ENCODE measurements at regions not wholly inside any gene's neighbourhood (a gene's known extent, or its start where the extent isn't known, plus 50 kb on each side); places are given as distances from the start of the nearest gene placed in this dataset.
A peak's percentile ranks its signal among the peaks of the same experiment; 100 is the strongest.

GRCh38 chr4:111283066-111283677 is 660.3 kb upstream of the PITX2 start:
- peak; percentile 90 for TF ChIP-seq CTCF (IDR thresholded peaks at IDR 0.05; ENCODE audit: low read depth, low read length, missing control alignments)
- no peak overlapping the region for H3K4me3 ChIP-seq (replicated peaks; ENCODE audit: low read depth, low read length)
- DNase-seq (ENCODE audit: extremely low read depth, low read depth), result peak; percentile 51

- no peak for DNase-seq (ENCODE audit: extremely low read depth, low read depth)
- no peak overlapping the region for H3K4me3 ChIP-seq (replicated peaks; ENCODE audit: low read depth, low read length)
- TF ChIP-seq CTCF (IDR thresholded peaks at IDR 0.05; ENCODE audit: low read depth, low read length, missing control alignments), result no peak
These were observed 673.6 kb upstream of the PITX2 start for GRCh38 chr4:111296466-111296865.

- DNase-seq (ENCODE audit: extremely low read depth, low read depth), result no peak
- no peak overlapping the region for H3K4me3 ChIP-seq (replicated peaks; ENCODE audit: low read depth, low read length)
These were observed 680.9 kb upstream of the PITX2 start for GRCh38 chr4:111303806-111304205.

GRCh38 chr4:111323496-111323895 is 700.6 kb upstream of the PITX2 start:
- H3K4me3 ChIP-seq (replicated peaks; ENCODE audit: low read depth, low read length), result no peak overlapping the region
- DNase-seq (ENCODE audit: extremely low read depth, low read depth), result peak; percentile 35
- no peak for TF ChIP-seq CTCF (IDR thresholded peaks at IDR 0.05; ENCODE audit: low read depth, low read length, missing control alignments)

More at GRCh38 chr4:111303806-111304205, 680.9 kb upstream of the PITX2 start:
- TF ChIP-seq CTCF (IDR thresholded peaks at IDR 0.05; ENCODE audit: low read depth, low read length, missing control alignments), result no peak

GRCh38 chr4:111323916-111324315 is 701.0 kb upstream of the PITX2 start:
- no peak for DNase-seq (ENCODE audit: extremely low read depth, low read depth)
- no peak overlapping the region for H3K4me3 ChIP-seq (replicated peaks; ENCODE audit: low read depth, low read length)
- no peak for TF ChIP-seq CTCF (IDR thresholded peaks at IDR 0.05; ENCODE audit: low read depth, low read length, missing control alignments)

- no peak for TF ChIP-seq CTCF (IDR thresholded peaks at IDR 0.05; ENCODE audit: low read depth, low read length, missing control alignments)
- no peak for DNase-seq (ENCODE audit: extremely low read depth, low read depth)
These were observed 703.6 kb upstream of the PITX2 start for GRCh38 chr4:111326450-111326849.

GRCh38 chr4:111330786-111331185 is 707.9 kb upstream of the PITX2 start:
- DNase-seq (ENCODE audit: extremely low read depth, low read depth), result no peak
- no peak overlapping the region for H3K4me3 ChIP-seq (replicated peaks; ENCODE audit: low read depth, low read length)
- no peak for TF ChIP-seq CTCF (IDR thresholded peaks at IDR 0.05; ENCODE audit: low read depth, low read length, missing control alignments)

More at GRCh38 chr4:111326450-111326849, 703.6 kb upstream of the PITX2 start:
- no peak overlapping the region for H3K4me3 ChIP-seq (replicated peaks; ENCODE audit: low read depth, low read length)

All from HFF-Myc (cell line).